ENCODE measurements at regions not wholly inside any gene's neighbourhood (a gene's known extent, or its start where the extent isn't known, plus 50 kb on each side); places are given as distances from the start of the nearest gene placed in this dataset.
"Not testable (repeated sequence)": the region's sequence is repeated elsewhere in the genome, so short reads cannot be mapped to it uniquely, and the experiment has no call there.

GRCh38 chr4:3645711-3646679, 113.8 kb upstream of the LRPAP1 start:
- DNase-seq: no peak

DNA sequence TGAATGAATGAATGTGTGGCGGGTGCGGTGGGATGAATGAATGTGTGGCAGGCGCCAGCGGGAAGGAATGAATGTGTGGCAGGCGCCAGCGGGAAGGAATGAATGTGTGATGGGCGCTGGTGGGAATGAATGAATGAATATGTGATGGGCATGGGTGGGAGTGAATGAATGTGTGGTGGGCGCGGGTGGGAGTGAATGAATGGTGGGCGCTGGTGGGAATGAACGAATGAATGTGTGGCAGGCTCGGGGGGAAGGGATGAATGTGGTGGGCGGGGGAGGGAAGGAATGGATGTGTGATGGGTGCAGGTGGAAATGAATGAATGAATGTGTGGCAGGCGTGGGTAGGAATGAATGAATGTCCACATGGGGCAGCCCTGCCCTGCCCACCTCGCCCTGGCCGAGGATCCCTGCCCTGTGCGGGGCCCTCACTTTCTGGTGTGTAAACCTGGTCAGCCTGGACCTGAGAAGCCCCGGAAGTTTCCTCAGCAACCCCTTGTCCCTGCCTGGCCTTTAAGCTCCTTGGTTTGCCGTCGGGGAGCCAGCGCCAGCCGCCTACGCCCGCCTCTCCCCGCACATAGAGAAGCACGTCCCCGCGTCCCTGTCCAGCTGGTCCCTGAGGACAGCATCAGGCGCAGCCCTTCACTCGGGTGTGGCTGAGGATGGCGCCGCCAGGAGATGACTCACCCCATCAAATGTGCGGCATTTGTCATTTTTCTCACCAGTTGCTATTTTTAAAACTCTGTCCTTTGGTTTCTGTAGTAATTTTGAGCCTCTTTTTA, 112.8 kb upstream of the LRPAP1 start:
- no peak for DNase-seq

GRCh38 chr4:3643518-3644433, 111.6 kb upstream of the LRPAP1 start:
- DNase-seq: no peak

- no peak for DNase-seq
These were observed 110.7 kb upstream of the LRPAP1 start for GRCh38 chr4:3642806-3643517.

DNA sequence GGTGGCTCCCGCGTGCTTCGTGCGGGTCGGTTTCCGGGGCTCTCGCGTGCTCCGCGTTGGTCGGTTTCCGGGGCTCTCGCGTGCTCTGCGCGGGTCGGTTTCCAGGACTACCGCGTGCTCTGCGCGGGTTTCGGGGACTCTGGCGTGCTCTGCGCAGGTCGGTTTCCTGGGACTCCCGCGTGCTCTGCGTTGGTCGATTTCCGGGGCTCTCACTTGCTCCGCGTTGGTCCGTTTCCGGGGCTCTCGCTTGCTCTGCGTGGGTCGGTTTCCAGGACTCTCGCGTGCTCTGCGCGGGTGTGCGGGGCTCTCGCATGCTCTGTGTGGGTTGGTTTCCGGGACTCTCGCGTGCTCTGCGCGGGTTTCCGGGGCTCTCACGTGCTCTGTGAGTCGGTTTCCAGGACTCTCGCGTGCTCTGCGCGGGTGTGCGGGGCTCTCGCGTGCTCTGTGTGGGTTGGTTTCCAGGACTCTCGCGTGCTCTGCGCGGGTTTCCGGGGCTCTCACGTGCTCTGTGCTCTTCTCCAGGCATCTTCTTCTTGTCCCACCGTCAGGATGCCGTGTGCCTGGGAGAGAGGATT, 109.9 kb upstream of the LRPAP1 start:
- no peak for DNase-seq

DNA sequence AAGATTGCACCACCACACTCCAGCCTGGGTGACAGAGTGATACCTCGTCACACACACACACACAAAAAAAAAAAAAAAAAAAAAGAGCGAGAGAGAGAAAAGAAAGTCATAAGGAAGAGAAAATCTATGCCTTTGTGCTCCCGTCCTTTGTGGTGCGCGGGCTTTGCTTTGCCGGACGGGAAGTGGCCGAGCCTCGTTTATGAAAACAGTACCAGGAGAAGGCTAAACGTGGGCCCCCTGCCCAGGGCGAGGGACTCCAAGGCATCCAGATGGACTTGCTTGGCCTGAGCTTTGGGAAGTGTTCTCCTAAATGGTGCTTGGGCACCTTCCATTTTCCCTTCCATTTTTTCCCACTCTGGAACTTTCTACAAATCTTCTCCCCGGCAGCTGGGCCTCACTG, 109.3 kb upstream of the LRPAP1 start:
- DNase-seq: no peak

- DNase-seq: no peak
These were observed 108.4 kb upstream of the LRPAP1 start for GRCh38 chr4:3640587-3640962.

- no peak for DNase-seq
These were observed 107.7 kb upstream of the LRPAP1 start for GRCh38 chr4:3639613-3640586.

GRCh38 chr4:3638080-3638795, 106.0 kb upstream of the LRPAP1 start:
- DNase-seq: no peak

GRCh38 chr4:3637326-3638016, 105.2 kb upstream of the LRPAP1 start:
- DNase-seq: no peak

DNA sequence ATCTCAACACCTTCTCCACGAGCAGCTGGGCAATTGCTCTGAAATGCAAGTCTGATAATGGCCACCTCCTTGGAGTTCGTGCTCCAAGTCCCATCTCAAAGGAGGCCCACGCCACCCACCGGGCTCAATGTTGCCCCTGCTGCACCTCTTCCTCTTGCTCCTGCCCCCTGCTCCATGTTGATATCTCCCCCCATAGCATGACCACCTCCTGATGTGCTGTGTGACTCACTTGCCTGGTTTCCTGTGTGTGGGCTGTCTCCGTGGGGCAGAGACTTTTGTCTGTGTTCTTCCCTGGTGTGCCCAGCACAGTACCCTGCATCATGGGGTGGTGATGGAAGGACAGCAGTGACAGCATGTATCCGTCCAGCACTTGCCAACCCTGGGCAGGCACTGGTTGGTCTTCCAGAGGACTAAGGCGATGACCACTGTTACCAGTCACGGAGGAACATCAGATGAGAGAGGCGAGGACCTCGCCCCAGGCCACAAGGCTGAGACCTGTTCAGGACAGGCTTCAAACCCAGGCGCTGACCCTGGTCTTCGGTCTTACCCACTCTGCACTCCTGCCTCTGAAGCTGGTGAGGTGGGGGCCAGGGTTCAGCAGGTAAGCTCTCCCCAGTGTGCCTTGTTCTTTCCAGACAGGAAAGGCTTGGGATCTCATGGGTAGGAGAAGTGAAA, 104.6 kb upstream of the LRPAP1 start:
- DNase-seq: no peak

DNA sequence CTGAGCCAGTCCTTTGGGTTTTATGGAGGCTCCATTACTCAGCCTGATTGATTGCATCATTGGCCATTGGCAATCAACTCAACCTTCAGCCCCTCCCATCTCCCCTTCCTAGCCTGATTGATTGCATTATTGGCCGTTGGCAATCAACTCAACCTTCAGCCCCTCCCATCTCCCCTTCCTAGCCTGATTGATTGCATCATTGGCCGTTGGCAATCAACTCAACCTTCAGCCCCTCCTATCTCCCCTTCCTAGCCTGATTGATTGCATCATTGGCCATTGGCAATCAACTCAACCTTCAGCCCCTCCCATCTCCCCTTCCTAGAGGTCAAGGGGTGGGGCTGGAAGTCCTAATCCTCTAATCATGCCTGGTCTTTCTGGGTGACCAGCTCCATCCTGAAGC, 103.8 kb upstream of the LRPAP1 start:
- not testable (repeated sequence) for DNase-seq

DNA sequence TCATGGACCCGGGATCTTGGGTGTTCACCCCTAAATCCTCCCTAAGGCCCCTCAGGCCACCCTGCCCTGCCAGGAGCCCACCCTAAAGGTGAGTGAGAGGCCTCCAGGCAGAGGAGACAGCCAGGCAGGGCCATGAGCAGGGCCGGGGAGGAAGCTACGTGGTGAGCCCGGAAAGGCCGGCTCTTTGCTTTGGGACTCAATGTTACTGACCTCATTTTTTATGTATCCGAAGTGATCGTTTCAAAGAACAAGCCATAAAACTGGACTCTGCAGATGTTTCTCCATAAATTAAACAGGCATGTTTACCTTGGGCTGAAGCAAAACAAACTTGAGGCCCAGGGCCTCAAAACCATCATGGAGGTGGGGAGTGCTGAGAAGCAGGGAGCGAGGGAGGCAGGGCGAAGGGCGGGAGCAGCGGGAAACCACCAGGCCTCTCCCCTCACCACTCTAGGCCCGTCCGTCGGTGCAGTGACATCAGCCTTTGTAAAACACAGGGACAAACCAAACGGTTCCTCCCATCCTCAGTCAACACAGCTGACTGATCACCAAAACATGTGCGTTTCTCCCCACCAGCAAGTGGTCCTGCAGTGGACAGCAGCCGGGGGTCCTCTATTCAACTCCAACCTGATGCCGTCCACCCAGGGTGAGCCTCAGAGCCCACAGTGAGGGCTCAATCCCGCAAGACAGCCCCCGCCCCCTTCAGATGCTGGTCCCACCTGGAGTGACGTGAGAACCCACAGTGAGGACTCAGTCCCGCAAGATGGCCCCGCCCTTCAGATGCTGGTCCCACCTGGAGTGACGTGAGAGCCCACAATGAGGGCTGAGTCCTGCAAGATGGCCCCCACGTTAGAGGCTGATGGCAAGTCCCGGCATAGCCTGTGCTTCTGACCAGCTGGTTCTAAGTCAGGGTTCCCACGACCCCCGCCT, 102.9 kb upstream of the LRPAP1 start:
- DNase-seq: no peak

DNA sequence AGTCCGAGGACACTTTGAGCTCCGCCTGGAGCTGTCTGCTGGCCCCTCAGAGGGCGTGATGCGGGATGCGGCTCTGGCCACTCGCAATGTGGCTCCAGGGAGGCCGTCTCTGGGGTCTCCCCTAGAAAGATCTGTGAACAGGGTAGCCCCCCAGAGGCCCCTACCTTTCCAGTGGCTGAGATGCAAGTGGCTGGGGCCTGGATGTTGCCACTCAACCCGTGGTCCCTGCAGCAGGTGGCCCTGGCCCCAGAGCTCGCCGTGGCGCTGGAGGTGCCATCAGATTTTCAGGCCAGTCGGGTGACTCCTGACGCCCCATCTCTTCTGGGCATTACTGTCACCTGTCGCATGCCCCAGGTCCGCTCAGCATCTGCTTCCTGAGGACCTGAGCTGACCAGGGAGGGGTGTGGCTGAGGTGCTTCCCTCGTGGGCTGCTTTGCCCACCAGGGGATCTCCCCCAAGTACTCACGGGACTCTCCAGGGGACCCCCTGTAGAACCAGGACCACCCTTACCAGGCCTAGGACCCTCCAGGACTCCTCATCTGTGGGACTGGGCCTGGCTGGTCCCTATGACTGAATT, 102.1 kb upstream of the LRPAP1 start:
- DNase-seq: no peak

GRCh38 chr4:3633277-3633676, 101.1 kb upstream of the LRPAP1 start:
- not testable (repeated sequence) for DNase-seq

- DNase-seq: not testable (repeated sequence)
These were observed 100.6 kb upstream of the LRPAP1 start for GRCh38 chr4:3632794-3633193.
